IPS-20b (cell line): ENCODE measurements at regions not wholly inside any gene's neighbourhood (a gene's known extent, or its start where the extent isn't known, plus 50 kb on each side); places are given as distances from the start of the nearest gene placed in this dataset.

Experiments
- H3K27ac ChIP-seq: one replicate; pipeline ENCODE4 v1.5.1; 2013; ENCODE audit warnings: low read length
- H3K27me3 ChIP-seq: 2 replicates; pipeline ENCODE4 v1.6.1; 2013; ENCODE audit warnings: mild to moderate bottlenecking, low read length, inconsistent platforms; ENCODE audit not compliant: insufficient read depth
- H3K36me3 ChIP-seq: 2 replicates; pipeline ENCODE4 v1.6.1; 2013; ENCODE audit warnings: low read depth, mild to moderate bottlenecking, inconsistent platforms, low read length, moderate library complexity; ENCODE audit not compliant: insufficient read depth
- H3K4me1 ChIP-seq: 2 replicates; pipeline ENCODE4 v1.6.1; 2013; ENCODE audit warnings: mild to moderate bottlenecking, control low read depth, inconsistent platforms, low read length, moderate library complexity; ENCODE audit not compliant: insufficient read depth
- H3K4me3 ChIP-seq: 2 replicates; pipeline ENCODE4 v1.5.1; 2013; ENCODE audit warnings: mild to moderate bottlenecking, low read length, inconsistent platforms
- H3K9ac ChIP-seq: 2 replicates; pipeline ENCODE4 v1.6.1; 2013; ENCODE audit warnings: low read depth, mild to moderate bottlenecking, inconsistent platforms, low read length, moderate library complexity
- H3K9me3 ChIP-seq: 2 replicates; pipeline ENCODE4 v1.6.1; 2013; ENCODE audit warnings: mild to moderate bottlenecking, low read depth, low read length, inconsistent platforms; ENCODE audit not compliant: insufficient read depth

GRCh38 chr5:68012831-68013230, 202.7 kb upstream of the PIK3R1 start:
- Histone ChIP-seq H3K27ac (no peak overlapping the region), H3K9me3 (no peaks in the 10 kb centered on the region)

DNA sequence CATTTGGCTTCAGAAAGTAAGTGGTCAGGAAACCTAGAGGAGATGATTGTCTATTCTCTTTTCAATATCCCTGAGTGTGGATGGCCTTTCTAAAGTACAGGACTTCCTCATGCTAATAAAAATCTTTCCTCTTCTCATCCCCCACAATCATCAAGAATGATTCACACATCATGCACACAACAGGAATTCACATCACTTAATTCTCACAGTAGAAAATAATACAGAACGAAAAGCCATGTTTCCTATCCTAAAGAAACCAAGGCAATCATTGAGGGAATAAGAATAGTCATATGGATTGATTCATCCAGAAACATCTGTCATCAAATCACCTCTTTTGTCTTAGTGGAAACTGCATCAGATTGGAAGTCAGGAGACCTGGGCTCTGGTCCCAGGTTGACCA, 203.1 kb upstream of the PIK3R1 start:
- Histone ChIP-seq H3K9ac (no peak overlapping the region), H3K27me3 (no peaks in the 10 kb centered on the region)

More at GRCh38 chr5:68012831-68013230, 202.7 kb upstream of the PIK3R1 start:
- H3K36me3 ChIP-seq: no peaks in the 10 kb centered on the region
- no peaks in the 10 kb centered on the region for H3K4me1 ChIP-seq
- H3K4me3 ChIP-seq: no peak overlapping the region
- no peak overlapping the region for H3K9ac ChIP-seq
- H3K27me3 ChIP-seq: no peaks in the 10 kb centered on the region

DNA sequence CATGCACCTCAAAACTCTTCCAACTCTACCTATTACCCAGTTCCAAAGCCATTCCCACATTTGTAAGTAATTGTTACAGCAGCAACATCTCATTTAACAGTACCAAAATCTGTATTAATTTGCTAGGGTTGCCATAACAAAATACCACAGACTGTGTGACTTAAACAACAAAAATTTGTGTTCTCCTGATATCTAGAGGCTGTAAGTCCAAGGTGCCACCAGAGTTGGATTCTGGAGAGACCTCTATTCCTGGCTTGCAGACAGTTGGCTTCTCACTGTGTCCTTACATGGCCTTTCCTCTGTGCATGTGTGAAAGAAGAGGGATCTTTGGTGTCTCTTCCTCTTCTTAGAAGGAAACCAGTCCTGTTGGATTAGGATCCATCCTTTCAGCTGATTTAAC, 203.8 kb upstream of the PIK3R1 start:
- Histone ChIP-seq H3K27ac (no peak overlapping the region), H3K4me1 (no peaks in the 10 kb centered on the region), H3K9ac (no peak overlapping the region), H3K4me3 (no peak overlapping the region), H3K36me3 (no peaks in the 10 kb centered on the region), H3K27me3 (no peaks in the 10 kb centered on the region), H3K9me3 (no peaks in the 10 kb centered on the region)

More for the DNA sequence above, 203.1 kb upstream of the PIK3R1 start:
- Histone ChIP-seq H3K27ac (no peak overlapping the region), H3K4me1 (no peaks in the 10 kb centered on the region), H3K9me3 (no peaks in the 10 kb centered on the region), H3K36me3 (no peaks in the 10 kb centered on the region), H3K4me3 (no peak overlapping the region)

DNA sequence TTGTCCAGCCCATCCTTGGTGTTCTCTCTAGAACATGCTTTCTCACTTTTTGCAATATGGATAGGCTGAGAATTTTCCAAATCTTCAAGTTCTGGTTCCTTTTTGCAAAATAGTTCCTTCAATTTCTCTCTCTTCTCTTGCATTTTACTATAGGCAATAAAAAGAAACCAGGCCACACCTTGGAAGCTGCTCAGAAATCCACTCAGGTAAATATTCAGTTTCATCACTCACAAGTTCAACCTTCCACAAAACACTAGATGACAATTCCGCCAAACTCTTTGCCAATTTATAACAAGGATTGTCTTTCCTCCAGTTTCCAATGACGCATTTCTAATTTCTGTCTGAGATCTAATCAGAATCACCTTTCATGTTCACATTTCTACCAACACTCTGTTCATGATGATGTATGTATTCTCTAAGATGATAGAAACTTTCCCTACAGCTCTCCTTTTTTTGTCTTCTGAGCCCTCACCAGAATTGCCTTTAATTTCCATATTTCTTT, 204.2 kb upstream of the PIK3R1 start:
- Histone ChIP-seq H3K9me3 (no peaks in the 10 kb centered on the region), H3K9ac (no peak overlapping the region), H3K4me3 (no peak overlapping the region), H3K27ac (no peak overlapping the region), H3K36me3 (no peaks in the 10 kb centered on the region), H3K4me1 (no peaks in the 10 kb centered on the region), H3K27me3 (no peaks in the 10 kb centered on the region)

- H3K9me3 ChIP-seq: no peaks in the 10 kb centered on the region
- H3K36me3 ChIP-seq: no peaks in the 10 kb centered on the region
- H3K9ac ChIP-seq: no peak overlapping the region
- no peaks in the 10 kb centered on the region for H3K4me1 ChIP-seq
- H3K4me3 ChIP-seq: no peak overlapping the region
- no peaks in the 10 kb centered on the region for H3K27me3 ChIP-seq
- H3K27ac ChIP-seq: no peak overlapping the region
These were observed 204.8 kb upstream of the PIK3R1 start for GRCh38 chr5:68010740-68011139.

DNA sequence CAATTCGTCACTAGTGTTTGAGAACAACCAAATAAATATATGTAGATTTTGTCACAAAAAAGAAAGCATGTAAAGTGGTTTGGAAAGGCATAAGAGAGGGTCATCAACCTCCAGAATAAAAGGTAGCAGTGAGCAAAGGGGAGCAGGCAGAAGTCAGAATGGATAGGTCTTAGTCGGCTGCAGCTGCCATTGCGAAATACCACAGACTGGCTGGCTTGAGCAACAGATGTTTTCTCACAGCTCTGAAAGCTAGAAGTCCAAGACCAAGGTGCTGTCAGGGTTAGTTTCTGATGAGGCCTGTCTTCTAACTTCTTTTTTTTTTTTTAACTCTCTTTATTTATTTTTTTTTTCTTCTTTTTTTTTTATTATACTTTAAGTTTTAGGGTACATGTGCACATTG, 208.1 kb upstream of the PIK3R1 start:
- Histone ChIP-seq H3K9ac (no peak overlapping the region), H3K9me3 (no peaks in the 10 kb centered on the region), H3K27ac (no peak overlapping the region), H3K27me3 (no peaks in the 10 kb centered on the region), H3K4me3 (no peak overlapping the region), H3K4me1 (no peaks in the 10 kb centered on the region), H3K36me3 (no peaks in the 10 kb centered on the region)

GRCh38 chr5:68002836-68003235, 212.7 kb upstream of the PIK3R1 start:
- Histone ChIP-seq H3K9ac (no peak overlapping the region), H3K27me3 (no peaks in the 10 kb centered on the region), H3K36me3 (no peaks in the 10 kb centered on the region), H3K4me3 (no peak overlapping the region), H3K4me1 (no peaks in the 10 kb centered on the region), H3K27ac (no peak overlapping the region), H3K9me3 (no peaks in the 10 kb centered on the region)

- no peak overlapping the region for H3K27ac ChIP-seq
- no peaks in the 10 kb centered on the region for H3K27me3 ChIP-seq
- no peaks in the 10 kb centered on the region for H3K36me3 ChIP-seq
- H3K4me3 ChIP-seq: no peak overlapping the region
- H3K9me3 ChIP-seq: no peaks in the 10 kb centered on the region
- no peaks in the 10 kb centered on the region for H3K4me1 ChIP-seq
- no peak overlapping the region for H3K9ac ChIP-seq
These were observed 214.8 kb upstream of the PIK3R1 start for GRCh38 chr5:68000805-68001204.

DNA sequence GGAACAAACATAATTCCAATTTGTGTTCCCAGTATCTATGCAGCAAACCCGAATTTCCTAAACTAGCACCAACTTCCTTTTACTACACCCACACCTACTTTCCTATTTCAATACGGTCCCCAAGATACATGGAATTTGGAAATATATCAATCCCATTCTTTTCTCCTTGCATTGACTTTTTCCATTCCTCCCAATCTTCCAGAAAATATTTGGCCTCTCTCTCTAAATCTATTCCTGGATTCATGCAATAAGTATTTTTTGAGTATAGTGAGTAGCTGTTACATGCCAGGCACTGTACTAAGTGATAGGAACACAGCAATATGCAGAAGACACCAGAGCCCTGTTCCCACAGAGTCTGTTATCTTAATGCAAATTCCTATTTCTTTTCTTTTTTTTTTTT, 216.2 kb upstream of the PIK3R1 start:
- Histone ChIP-seq H3K4me3 (no peak overlapping the region), H3K9me3 (no peaks in the 10 kb centered on the region), H3K27ac (no peak overlapping the region), H3K9ac (no peak overlapping the region), H3K36me3 (no peaks in the 10 kb centered on the region), H3K27me3 (no peaks in the 10 kb centered on the region), H3K4me1 (no peaks in the 10 kb centered on the region)

- Histone ChIP-seq H3K4me3 (no peak overlapping the region), H3K4me1 (no peaks in the 10 kb centered on the region), H3K36me3 (no peaks in the 10 kb centered on the region), H3K27ac (no peak overlapping the region), H3K9ac (no peak overlapping the region), H3K9me3 (no peaks in the 10 kb centered on the region), H3K27me3 (no peaks in the 10 kb centered on the region)
These were observed 216.8 kb upstream of the PIK3R1 start for GRCh38 chr5:67998709-67999261.

- Histone ChIP-seq H3K27ac (no peak overlapping the region), H3K27me3 (no peaks in the 10 kb centered on the region), H3K9me3 (no peaks in the 10 kb centered on the region), H3K4me3 (no peak overlapping the region), H3K36me3 (no peaks in the 10 kb centered on the region), H3K4me1 (no peaks in the 10 kb centered on the region), H3K9ac (no peak overlapping the region)
These were observed 217.6 kb upstream of the PIK3R1 start for GRCh38 chr5:67997892-67998457.

- H3K36me3 ChIP-seq: no peaks in the 10 kb centered on the region
- H3K27ac ChIP-seq: no peak overlapping the region
- no peak overlapping the region for H3K4me3 ChIP-seq
These were observed 218.4 kb upstream of the PIK3R1 start for GRCh38 chr5:67997148-67997547.

More at GRCh38 chr5:67997148-67997547, 218.4 kb upstream of the PIK3R1 start:
- Histone ChIP-seq H3K27me3 (no peaks in the 10 kb centered on the region), H3K9ac (no peak overlapping the region), H3K4me1 (no peaks in the 10 kb centered on the region), H3K9me3 (no peaks in the 10 kb centered on the region)
